ENCODE measurements at regions not wholly inside any gene's neighbourhood (a gene's known extent, or its start where the extent isn't known, plus 50 kb on each side); places are given as distances from the start of the nearest gene placed in this dataset.

GRCh38 chr2:20539133-20539719 lies 92.4 kb downstream of the RHOB start:
- Histone ChIP-seq H3K4me3 (ENCODE audit: low read depth, low read length) (no peak overlapping the region), H3K27ac (ENCODE audit: insufficient read depth, low read length, poor library complexity, severe bottlenecking) (no peak overlapping the region), H3K4me1 (ENCODE audit: control insufficient read depth, insufficient read depth, low read length, poor library complexity, severe bottlenecking) (no peaks in the 10 kb centered on the region), H3K36me3 (ENCODE audit: control insufficient read depth, insufficient read depth, low read length) (no peaks in the 10 kb centered on the region), H3K27me3 (ENCODE audit: control insufficient read depth, insufficient read depth, low read length) (no peaks in the 10 kb centered on the region), H3K9me3 (ENCODE audit: control insufficient read depth in 2 of 2, low read length in 2 of 2) (no peaks in the 10 kb centered on the region)
- DNase-seq = no peak
- Mint-ChIP-seq H3K36me3 (no peaks in the 10 kb centered on the region), H3K9me3 (no peaks in the 10 kb centered on the region), H3K27me3 (peaks cover 9% of the 10 kb centered on the region), H3K4me1 (no peaks in the 10 kb centered on the region), H3K27ac (no peak overlapping the region), H3K4me3 (no peak overlapping the region)
- ATAC-seq (ENCODE audit: low read depth in 2 of 2) = no peak

GRCh38 chr2:20539776-20540586 lies 93.1 kb downstream of the RHOB start:
- ATAC-seq (ENCODE audit: low read depth in 2 of 2) = no peak
- DNase-seq = no peak
- H3K27ac Mint-ChIP-seq = no peak overlapping the region

GRCh38 chr2:20540587-20541293 lies 93.9 kb downstream of the RHOB start:
- Histone ChIP-seq H3K4me1 (ENCODE audit: control insufficient read depth, insufficient read depth, low read length, poor library complexity, severe bottlenecking) (no peaks in the 10 kb centered on the region), H3K9me3 (ENCODE audit: control insufficient read depth in 2 of 2, low read length in 2 of 2) (no peaks in the 10 kb centered on the region), H3K27ac (ENCODE audit: insufficient read depth, low read length, poor library complexity, severe bottlenecking) (no peak overlapping the region), H3K27me3 (ENCODE audit: control insufficient read depth, insufficient read depth, low read length) (no peaks in the 10 kb centered on the region), H3K4me3 (ENCODE audit: low read depth, low read length) (no peak overlapping the region), H3K36me3 (ENCODE audit: control insufficient read depth, insufficient read depth, low read length) (no peaks in the 10 kb centered on the region)
- DNase-seq (no peak), ATAC-seq (ENCODE audit: low read depth in 2 of 2) (no peak)
- no peaks in the 10 kb centered on the region for H3K9me3 Mint-ChIP-seq
- H3K4me1 Mint-ChIP-seq = no peaks in the 10 kb centered on the region
- no peak overlapping the region for H3K4me3 Mint-ChIP-seq
- no peak overlapping the region for H3K27ac Mint-ChIP-seq
- peaks cover 10% of the 10 kb centered on the region for H3K27me3 Mint-ChIP-seq
- H3K36me3 Mint-ChIP-seq = no peaks in the 10 kb centered on the region

More at GRCh38 chr2:20539776-20540586, 93.1 kb downstream of the RHOB start:
- H3K9me3 ChIP-seq (ENCODE audit: control insufficient read depth in 2 of 2, low read length in 2 of 2) = no peaks in the 10 kb centered on the region
- Mint-ChIP-seq H3K4me1 (no peaks in the 10 kb centered on the region), H3K9me3 (no peaks in the 10 kb centered on the region), H3K27me3 (peaks cover 9% of the 10 kb centered on the region), H3K36me3 (no peaks in the 10 kb centered on the region), H3K4me3 (no peak overlapping the region)
- no peaks in the 10 kb centered on the region for H3K36me3 ChIP-seq (ENCODE audit: control insufficient read depth, insufficient read depth, low read length)
- no peak overlapping the region for H3K27ac ChIP-seq (ENCODE audit: insufficient read depth, low read length, poor library complexity, severe bottlenecking)
- no peaks in the 10 kb centered on the region for H3K4me1 ChIP-seq (ENCODE audit: control insufficient read depth, insufficient read depth, low read length, poor library complexity, severe bottlenecking)
- no peaks in the 10 kb centered on the region for H3K27me3 ChIP-seq (ENCODE audit: control insufficient read depth, insufficient read depth, low read length)
- no peak overlapping the region for H3K4me3 ChIP-seq (ENCODE audit: low read depth, low read length)

GRCh38 chr2:20541294-20541640 lies 94.4 kb downstream of the RHOB start:
- Mint-ChIP-seq H3K4me3 (no peak overlapping the region), H3K9me3 (no peaks in the 10 kb centered on the region), H3K27me3 (peaks cover 10% of the 10 kb centered on the region), H3K36me3 (no peaks in the 10 kb centered on the region), H3K4me1 (no peaks in the 10 kb centered on the region), H3K27ac (no peak overlapping the region)
- Histone ChIP-seq H3K36me3 (ENCODE audit: control insufficient read depth, insufficient read depth, low read length) (no peaks in the 10 kb centered on the region), H3K27ac (ENCODE audit: insufficient read depth, low read length, poor library complexity, severe bottlenecking) (no peak overlapping the region), H3K4me1 (ENCODE audit: control insufficient read depth, insufficient read depth, low read length, poor library complexity, severe bottlenecking) (no peaks in the 10 kb centered on the region), H3K9me3 (ENCODE audit: control insufficient read depth in 2 of 2, low read length in 2 of 2) (no peaks in the 10 kb centered on the region), H3K27me3 (ENCODE audit: control insufficient read depth, insufficient read depth, low read length) (no peaks in the 10 kb centered on the region), H3K4me3 (ENCODE audit: low read depth, low read length) (no peak overlapping the region)
- ATAC-seq (ENCODE audit: low read depth in 2 of 2) (no peak), DNase-seq (no peak)

- Histone ChIP-seq H3K27me3 (ENCODE audit: control insufficient read depth, insufficient read depth, low read length) (no peaks in the 10 kb centered on the region), H3K4me3 (ENCODE audit: low read depth, low read length) (no peak overlapping the region), H3K36me3 (ENCODE audit: control insufficient read depth, insufficient read depth, low read length) (no peaks in the 10 kb centered on the region), H3K4me1 (ENCODE audit: control insufficient read depth, insufficient read depth, low read length, poor library complexity, severe bottlenecking) (no peaks in the 10 kb centered on the region), H3K9me3 (ENCODE audit: control insufficient read depth in 2 of 2, low read length in 2 of 2) (no peaks in the 10 kb centered on the region), H3K27ac (ENCODE audit: insufficient read depth, low read length, poor library complexity, severe bottlenecking) (no peak overlapping the region)
- no peak overlapping the region for H3K4me3 Mint-ChIP-seq
- ATAC-seq (ENCODE audit: low read depth in 2 of 2) (no peak), DNase-seq (no peak)
- no peaks in the 10 kb centered on the region for H3K4me1 Mint-ChIP-seq
- no peak overlapping the region for H3K27ac Mint-ChIP-seq
- H3K9me3 Mint-ChIP-seq = no peaks in the 10 kb centered on the region
- no peaks in the 10 kb centered on the region for H3K36me3 Mint-ChIP-seq
- H3K27me3 Mint-ChIP-seq = peaks cover 10% of the 10 kb centered on the region
These were observed 94.8 kb downstream of the RHOB start for GRCh38 chr2:20541651-20542050.

GRCh38 chr2:20542269-20542668 lies 95.4 kb downstream of the RHOB start:
- DNase-seq (no peak), ATAC-seq (ENCODE audit: low read depth in 2 of 2) (no peak)
- H3K9me3 Mint-ChIP-seq = no peaks in the 10 kb centered on the region
- H3K4me1 Mint-ChIP-seq = no peaks in the 10 kb centered on the region
- no peak overlapping the region for H3K4me3 Mint-ChIP-seq
- H3K36me3 ChIP-seq (ENCODE audit: control insufficient read depth, insufficient read depth, low read length) = no peaks in the 10 kb centered on the region
- H3K4me1 ChIP-seq (ENCODE audit: control insufficient read depth, insufficient read depth, low read length, poor library complexity, severe bottlenecking) = no peaks in the 10 kb centered on the region
- H3K27ac Mint-ChIP-seq = no peak overlapping the region
- no peak overlapping the region for H3K27ac ChIP-seq (ENCODE audit: insufficient read depth, low read length, poor library complexity, severe bottlenecking)
- H3K36me3 Mint-ChIP-seq = no peaks in the 10 kb centered on the region
- no peak overlapping the region for H3K4me3 ChIP-seq (ENCODE audit: low read depth, low read length)
- no peaks in the 10 kb centered on the region for H3K9me3 ChIP-seq (ENCODE audit: control insufficient read depth in 2 of 2, low read length in 2 of 2)
- H3K27me3 ChIP-seq (ENCODE audit: control insufficient read depth, insufficient read depth, low read length) = no peaks in the 10 kb centered on the region
- peaks cover 10% of the 10 kb centered on the region for H3K27me3 Mint-ChIP-seq

GRCh38 chr2:20542746-20543468 lies 96.0 kb downstream of the RHOB start:
- H3K4me3 Mint-ChIP-seq = no peak overlapping the region
- no peaks in the 10 kb centered on the region for H3K36me3 ChIP-seq (ENCODE audit: control insufficient read depth, insufficient read depth, low read length)
- ATAC-seq (ENCODE audit: low read depth in 2 of 2) (no peak), DNase-seq (no peak)
- no peaks in the 10 kb centered on the region for H3K36me3 Mint-ChIP-seq
- H3K9me3 Mint-ChIP-seq = no peaks in the 10 kb centered on the region
- H3K27ac Mint-ChIP-seq = no peak overlapping the region
- no peaks in the 10 kb centered on the region for H3K9me3 ChIP-seq (ENCODE audit: control insufficient read depth in 2 of 2, low read length in 2 of 2)
- no peaks in the 10 kb centered on the region for H3K27me3 ChIP-seq (ENCODE audit: control insufficient read depth, insufficient read depth, low read length)
- no peak overlapping the region for H3K27ac ChIP-seq (ENCODE audit: insufficient read depth, low read length, poor library complexity, severe bottlenecking)
- H3K27me3 Mint-ChIP-seq = peaks cover 10% of the 10 kb centered on the region
- no peaks in the 10 kb centered on the region for H3K4me1 ChIP-seq (ENCODE audit: control insufficient read depth, insufficient read depth, low read length, poor library complexity, severe bottlenecking)
- no peak overlapping the region for H3K4me3 ChIP-seq (ENCODE audit: low read depth, low read length)
- no peaks in the 10 kb centered on the region for H3K4me1 Mint-ChIP-seq
